ENCODE measurements at regions not wholly inside any gene's neighbourhood (a gene's known extent, or its start where the extent isn't known, plus 50 kb on each side); places are given as distances from the start of the nearest gene placed in this dataset.

DNA sequence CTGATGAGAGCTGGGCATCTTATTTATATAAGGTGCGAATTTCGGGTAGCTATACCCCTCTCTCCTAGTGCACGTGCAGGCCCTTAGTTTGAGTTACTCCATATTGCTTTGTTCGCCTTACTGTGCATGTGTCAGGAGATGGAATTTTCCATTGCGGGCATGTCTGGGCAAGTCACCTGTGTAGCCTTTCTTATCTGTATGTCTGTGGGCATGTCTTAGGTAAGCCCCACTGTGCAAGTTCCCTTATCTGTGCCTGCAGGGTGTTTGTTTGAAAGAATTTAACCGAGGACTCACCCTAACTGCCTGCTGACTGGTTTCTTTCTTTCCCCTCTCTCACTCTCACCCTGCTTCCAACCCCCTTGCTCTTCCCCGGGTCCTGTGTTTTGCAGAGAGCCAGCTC, 140.7 kb upstream of the RANBP3L start:
- TF ChIP-seq, protein P1, sequence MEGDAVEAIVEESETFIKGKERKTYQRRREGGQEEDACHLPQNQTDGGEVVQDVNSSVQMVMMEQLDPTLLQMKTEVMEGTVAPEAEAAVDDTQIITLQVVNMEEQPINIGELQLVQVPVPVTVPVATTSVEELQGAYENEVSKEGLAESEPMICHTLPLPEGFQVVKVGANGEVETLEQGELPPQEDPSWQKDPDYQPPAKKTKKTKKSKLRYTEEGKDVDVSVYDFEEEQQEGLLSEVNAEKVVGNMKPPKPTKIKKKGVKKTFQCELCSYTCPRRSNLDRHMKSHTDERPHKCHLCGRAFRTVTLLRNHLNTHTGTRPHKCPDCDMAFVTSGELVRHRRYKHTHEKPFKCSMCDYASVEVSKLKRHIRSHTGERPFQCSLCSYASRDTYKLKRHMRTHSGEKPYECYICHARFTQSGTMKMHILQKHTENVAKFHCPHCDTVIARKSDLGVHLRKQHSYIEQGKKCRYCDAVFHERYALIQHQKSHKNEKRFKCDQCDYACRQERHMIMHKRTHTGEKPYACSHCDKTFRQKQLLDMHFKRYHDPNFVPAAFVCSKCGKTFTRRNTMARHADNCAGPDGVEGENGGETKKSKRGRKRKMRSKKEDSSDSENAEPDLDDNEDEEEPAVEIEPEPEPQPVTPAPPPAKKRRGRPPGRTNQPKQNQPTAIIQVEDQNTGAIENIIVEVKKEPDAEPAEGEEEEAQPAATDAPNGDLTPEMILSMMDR (conservative IDR thresholded peaks at IDR 0.05 in 1 of 2, IDR thresholded peaks at IDR 0.05 in 1 of 2; ENCODE audit: extremely low read depth in 1 of 2, insufficient read depth in 1 of 2, low read depth in 1 of 2, low read length in 2 of 2), result no peak
- TF ChIP-seq EZH2 (IDR thresholded peaks at IDR 0.05; ENCODE audit: borderline replicate concordance, low read length), result no peak

All from mammary epithelial cell (primary cell).